ENCODE measurements at regions not wholly inside any gene's neighbourhood (a gene's known extent, or its start where the extent isn't known, plus 50 kb on each side); places are given as distances from the start of the nearest gene placed in this dataset.

GRCh38 chr2:65868177-65868576 is 435.8 kb upstream of the SPRED2 start:
- Histone ChIP-seq H3K27ac (replicated peaks) (no peak overlapping the region), H3K27me3 (ENCODE audit: insufficient read depth, poor library complexity, severe bottlenecking) (peaks cover 2% of the 10 kb centered on the region), H3K4me3 (replicated peaks; ENCODE audit: insufficient read depth, low read length) (no peak overlapping the region)
- TF ChIP-seq CTCF (IDR thresholded peaks at IDR 0.05; ENCODE audit: insufficient read depth, low read length), result no peak
- no peak for TF ChIP-seq REST (IDR thresholded peaks at IDR 0.05; ENCODE audit: insufficient replicate concordance, low read depth)
- no peak for TF ChIP-seq SPI1 (IDR thresholded peaks at IDR 0.05; ENCODE audit: borderline replicate concordance, low read depth)
- no peak for TF ChIP-seq POLR2AphosphoS5 (IDR thresholded peaks at IDR 0.05; ENCODE audit: low read depth)
- no peak for TF ChIP-seq GABPA (IDR thresholded peaks at IDR 0.05; ENCODE audit: low read depth)
- no peak for DNase-seq (ENCODE audit: low read depth in 1 of 2, low spot score in 1 of 2)

GRCh38 chr2:65867446-65867845 is 435.0 kb upstream of the SPRED2 start:
- TF ChIP-seq POLR2AphosphoS5 (IDR thresholded peaks at IDR 0.05; ENCODE audit: low read depth) (no peak), CTCF (IDR thresholded peaks at IDR 0.05; ENCODE audit: insufficient read depth, low read length) (no peak), REST (IDR thresholded peaks at IDR 0.05; ENCODE audit: insufficient replicate concordance, low read depth) (no peak)
- Histone ChIP-seq H3K4me3 (replicated peaks; ENCODE audit: insufficient read depth, low read length) (no peak overlapping the region), H3K27me3 (ENCODE audit: insufficient read depth, poor library complexity, severe bottlenecking) (peaks cover 2% of the 10 kb centered on the region), H3K27ac (replicated peaks) (no peak overlapping the region)
- DNase-seq (ENCODE audit: low read depth in 1 of 2, low spot score in 1 of 2), result no peak

- no peak for DNase-seq (ENCODE audit: low read depth in 1 of 2, low spot score in 1 of 2)
- Histone ChIP-seq H3K4me3 (replicated peaks; ENCODE audit: insufficient read depth, low read length) (no peak overlapping the region), H3K27me3 (ENCODE audit: insufficient read depth, poor library complexity, severe bottlenecking) (no peaks in the 10 kb centered on the region), H3K27ac (replicated peaks) (no peak overlapping the region)
- TF ChIP-seq REST (IDR thresholded peaks at IDR 0.05; ENCODE audit: insufficient replicate concordance, low read depth), result no peak
- no peak for TF ChIP-seq CTCF (IDR thresholded peaks at IDR 0.05; ENCODE audit: insufficient read depth, low read length)
- no peak for TF ChIP-seq GABPA (IDR thresholded peaks at IDR 0.05; ENCODE audit: low read depth)
- no peak for TF ChIP-seq POLR2AphosphoS5 (IDR thresholded peaks at IDR 0.05; ENCODE audit: low read depth)
- TF ChIP-seq SPI1 (IDR thresholded peaks at IDR 0.05; ENCODE audit: borderline replicate concordance, low read depth), result no peak
Measured at GRCh38 chr2:65866148-65866547, 433.7 kb upstream of the SPRED2 start.

Data from HL-60 (cell line).